DMS 273 (cell line): ENCODE measurements at regions not wholly inside any gene's neighbourhood (a gene's known extent, or its start where the extent isn't known, plus 50 kb on each side); places are given as distances from the start of the nearest gene placed in this dataset.
"Not testable (repeated sequence)": the region's sequence is repeated elsewhere in the genome, so short reads cannot be mapped to it uniquely, and the experiment has no call there.

Experiments
- DNase-seq: peaks from one replicate; lab custom pipeline; 2025; ENCODE audit not compliant: unreplicated experiment; lab: John Stamatoyannopoulos, UW

GRCh38 chr15:81729340-81729739 is 316.5 kb downstream of the MEX3B start:
- peak; percentile 21 for DNase-seq

- DNase-seq = no peak
These were observed 317.1 kb downstream of the MEX3B start for GRCh38 chr15:81728726-81729125.

DNA sequence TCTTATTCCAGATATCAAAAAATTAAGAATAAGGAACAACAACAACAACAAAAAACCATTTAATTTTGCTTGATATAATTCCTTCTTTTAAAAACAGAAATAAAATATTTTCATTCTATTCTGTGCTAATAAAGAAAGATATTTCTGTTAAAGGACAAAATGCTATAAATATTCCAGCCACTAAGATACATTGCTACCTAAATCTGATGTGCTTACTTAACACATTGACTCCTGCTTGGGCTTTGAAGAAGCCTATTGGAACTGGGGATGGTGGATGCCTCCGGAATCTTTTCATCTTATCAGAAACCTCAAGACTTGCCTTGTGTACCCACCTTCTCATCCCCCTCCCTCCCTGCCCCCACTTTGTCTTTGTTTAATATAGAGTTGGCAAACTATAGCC is 320.2 kb downstream of the MEX3B start:
- peak; percentile 3 for DNase-seq

DNA sequence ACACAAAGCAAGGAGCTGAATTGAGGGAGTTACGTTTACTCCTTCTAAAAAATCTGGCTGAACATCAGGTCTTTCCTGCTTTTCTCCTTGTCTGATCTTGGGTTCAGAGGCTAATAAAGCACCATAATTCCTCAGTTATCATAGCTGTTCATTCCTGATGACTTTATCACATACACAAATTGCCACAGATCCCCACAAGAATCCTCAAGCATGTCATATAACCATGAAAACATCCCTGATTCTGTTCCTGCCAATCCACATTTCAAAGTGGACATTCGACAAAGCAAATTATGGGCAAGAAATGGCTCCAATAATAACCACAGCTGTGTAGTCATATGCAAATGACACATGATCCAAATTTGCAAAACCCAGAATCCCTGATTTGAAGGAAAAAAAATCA is 321.3 kb downstream of the MEX3B start:
- DNase-seq = no peak

GRCh38 chr15:81723701-81724100 is 322.1 kb downstream of the MEX3B start:
- peak; percentile 67 for DNase-seq

- no peak for DNase-seq
These were observed 322.6 kb downstream of the MEX3B start for GRCh38 chr15:81723113-81723651.

- DNase-seq = not testable (repeated sequence)
These were observed 329.4 kb downstream of the MEX3B start for GRCh38 chr15:81716468-81716867.

DNA sequence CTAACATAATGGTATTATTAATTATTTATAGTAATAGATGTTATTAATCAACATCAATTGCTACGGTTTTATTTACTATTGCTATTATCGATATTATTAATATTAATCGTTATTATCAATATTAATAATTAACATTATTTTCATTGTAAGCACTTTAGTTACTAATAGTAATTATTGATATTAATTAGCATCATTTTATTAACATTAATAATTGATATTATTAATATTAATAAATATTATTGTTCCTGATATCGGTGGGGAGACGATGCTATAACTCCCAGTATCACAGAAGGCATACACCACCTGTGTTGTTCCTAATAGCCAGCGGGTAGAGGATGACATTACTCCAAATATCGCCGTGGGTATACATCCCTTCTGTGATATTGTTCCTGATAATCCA is 335.5 kb downstream of the MEX3B start:
- DNase-seq = no peak

DNA sequence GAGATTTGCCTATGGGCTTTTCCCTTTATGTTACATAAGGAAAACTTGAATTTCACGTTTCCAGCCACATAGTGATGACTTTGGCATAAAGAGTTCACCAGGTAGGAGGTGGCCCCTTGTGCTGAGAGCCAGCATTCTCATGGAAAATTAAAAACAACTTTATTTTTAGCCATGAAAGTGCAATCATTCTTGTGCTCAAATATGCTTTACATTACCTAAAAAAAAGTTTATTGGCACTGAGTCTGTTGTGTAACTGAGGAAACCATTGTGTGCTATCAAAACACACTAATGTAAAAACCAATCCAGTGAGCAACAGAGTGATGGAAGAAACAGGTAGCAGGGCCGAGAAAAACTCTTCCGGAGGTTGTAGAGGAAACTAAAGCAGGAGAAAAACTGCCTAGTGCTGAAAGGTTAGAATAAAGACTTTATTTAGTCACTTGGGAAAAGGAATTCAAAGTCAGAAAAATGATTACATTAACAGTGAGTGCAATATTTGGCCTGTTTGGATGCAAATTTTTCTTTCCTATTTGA is 332.9 kb upstream of the TMC3 start:
- DNase-seq = not testable (repeated sequence)

DNA sequence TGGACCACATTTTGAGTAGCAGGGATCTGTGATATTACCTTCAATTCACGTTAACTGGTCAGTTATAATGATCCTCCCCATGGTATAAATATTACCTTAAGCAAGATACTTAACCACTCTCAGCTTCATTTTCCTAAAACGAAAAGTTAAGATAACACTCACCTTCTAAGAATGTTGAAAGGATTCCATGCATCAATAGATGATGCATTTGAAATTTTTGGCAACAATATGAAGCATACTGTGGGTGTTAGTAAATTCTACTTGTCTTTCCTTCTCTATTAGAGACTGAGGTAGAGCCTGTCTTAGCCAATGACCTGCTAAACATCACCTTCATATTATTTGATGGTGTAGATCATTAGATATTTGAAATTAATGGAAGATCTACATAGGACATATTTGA is 331.7 kb upstream of the TMC3 start:
- not testable (repeated sequence) for DNase-seq

- no peak for DNase-seq
These were observed 312.0 kb upstream of the TMC3 start for GRCh38 chr15:81686021-81686420.

- no peak for DNase-seq
These were observed 311.2 kb upstream of the TMC3 start for GRCh38 chr15:81685237-81685636.

DNA sequence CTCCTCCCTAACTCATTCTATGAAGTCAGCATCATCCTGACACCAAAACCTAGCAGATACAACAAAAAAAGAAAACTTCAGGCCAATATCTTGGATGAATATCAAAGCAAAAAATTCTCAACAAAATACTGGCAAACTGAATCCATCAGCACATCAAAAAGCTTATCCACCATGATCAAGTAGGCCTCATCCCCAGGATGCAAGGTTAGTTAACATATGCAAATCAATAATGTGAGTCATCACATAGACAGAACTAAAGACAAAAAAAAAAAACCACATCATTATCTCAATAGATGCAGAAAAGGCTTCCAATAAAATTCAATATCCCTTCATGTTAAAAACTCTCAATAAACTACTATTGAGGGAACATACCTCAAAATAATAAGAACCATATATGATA is 306.8 kb upstream of the TMC3 start:
- DNase-seq = no peak

DNA sequence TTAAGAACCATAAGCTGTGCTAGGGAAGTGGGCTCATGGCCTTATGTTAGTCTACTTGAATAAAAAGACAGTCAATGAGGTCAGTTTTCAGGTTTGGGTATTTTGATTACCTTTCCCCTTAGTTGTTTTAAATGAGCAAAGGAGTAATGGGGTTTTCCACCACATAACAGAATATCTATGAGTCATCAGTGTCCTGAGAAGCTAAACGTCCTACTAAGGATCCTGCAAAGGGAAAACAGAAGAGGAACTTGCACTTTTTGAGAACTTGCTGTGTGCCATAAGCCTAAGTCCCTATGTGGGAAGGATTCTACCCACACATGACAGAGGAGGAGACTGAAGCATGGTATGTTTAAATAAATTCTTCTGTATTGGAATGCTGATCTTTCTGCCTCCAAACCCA is 292.8 kb upstream of the TMC3 start:
- DNase-seq = no peak

DNA sequence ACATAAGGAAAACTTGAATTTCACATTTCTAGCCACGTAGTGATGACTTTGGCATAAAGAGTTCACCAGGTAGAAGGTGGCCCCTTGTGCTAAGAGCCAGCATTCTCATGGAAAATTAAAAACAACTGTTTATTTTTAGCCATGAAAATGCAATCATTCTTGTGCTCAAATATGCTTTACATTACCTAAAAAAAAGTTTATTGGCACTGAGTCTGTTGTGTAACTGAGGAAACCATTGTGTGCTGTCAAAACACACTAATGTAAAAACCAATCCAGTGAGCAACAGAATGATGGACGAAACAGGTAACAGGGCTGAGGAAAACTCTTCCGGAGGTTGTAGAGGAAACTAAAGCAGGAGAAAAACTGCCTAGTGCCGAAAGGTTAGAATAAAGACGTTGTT is 287.0 kb upstream of the TMC3 start:
- no peak for DNase-seq

- DNase-seq = no peak
These were observed 279.2 kb upstream of the TMC3 start for GRCh38 chr15:81653259-81653658.

GRCh38 chr15:81645470-81645869 is 271.5 kb upstream of the TMC3 start:
- no peak for DNase-seq

GRCh38 chr15:81643771-81644170 is 269.8 kb upstream of the TMC3 start:
- no peak for DNase-seq

DNA sequence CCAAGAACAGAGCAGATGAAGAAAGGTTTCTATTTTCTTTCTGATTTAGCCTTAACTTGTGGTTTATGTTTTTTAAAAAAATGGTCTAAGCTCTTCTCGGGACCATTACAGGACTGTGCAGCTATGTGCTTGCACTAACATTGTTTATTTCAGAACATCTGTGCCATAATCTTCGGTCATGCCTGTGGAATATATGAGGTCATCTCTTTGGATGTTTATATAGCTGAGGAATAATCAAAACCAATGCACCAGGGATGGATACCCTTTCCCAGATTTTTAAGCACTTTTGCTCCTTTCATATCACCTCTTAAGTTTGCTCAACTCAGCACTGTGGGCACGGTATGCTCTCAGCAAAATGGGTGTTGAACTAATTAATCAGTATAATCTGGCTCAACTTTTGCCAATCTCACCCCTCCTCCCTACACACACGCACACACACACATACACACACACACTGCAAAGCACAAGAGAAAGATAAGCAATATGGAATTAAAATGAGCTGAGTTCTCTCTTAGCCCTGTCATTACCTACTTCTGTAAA is 268.5 kb upstream of the TMC3 start:
- peak; percentile 71 for DNase-seq

DNA sequence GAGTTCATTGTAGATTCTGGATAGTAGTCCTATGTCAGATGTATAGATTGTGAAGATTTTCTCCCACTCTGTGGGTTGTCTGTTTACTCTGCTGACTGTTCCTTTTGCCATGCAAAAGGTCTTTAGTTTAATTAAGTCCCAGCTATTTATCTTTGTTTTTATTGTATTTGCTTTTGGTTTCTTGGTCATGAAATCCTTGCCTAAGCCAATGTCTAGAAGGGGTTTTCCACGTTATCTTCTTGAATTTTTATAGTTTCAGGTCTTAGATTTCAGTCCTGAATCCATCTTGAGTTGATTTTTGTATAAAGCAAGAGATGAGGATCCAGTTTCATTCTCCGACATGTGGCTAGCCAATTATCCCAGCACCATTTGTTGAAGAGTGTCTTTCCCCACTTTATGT is 262.1 kb upstream of the TMC3 start:
- not testable (repeated sequence) for DNase-seq

GRCh38 chr15:81633889-81634288 is 259.9 kb upstream of the TMC3 start:
- no peak for DNase-seq

- no peak for DNase-seq
These were observed 251.9 kb upstream of the TMC3 start for GRCh38 chr15:81625896-81626295.

DNA sequence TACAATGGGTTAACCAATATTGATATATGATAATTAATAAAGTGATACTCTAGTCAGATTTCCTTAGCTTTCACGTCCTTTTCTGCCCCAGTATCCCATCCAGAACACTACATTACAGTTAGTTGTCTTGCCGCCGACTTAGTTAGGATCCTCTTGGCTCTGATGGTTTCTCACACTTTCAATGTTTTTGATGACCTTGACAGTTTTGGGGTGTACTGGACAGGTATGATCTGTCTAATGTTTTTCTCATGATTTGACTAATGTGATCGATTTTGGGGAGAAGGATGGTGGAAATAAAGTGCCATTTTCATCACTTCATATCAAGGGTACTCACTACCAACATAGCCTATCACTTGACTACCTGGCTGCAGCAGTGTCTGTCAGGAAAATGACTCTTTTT is 245.0 kb upstream of the TMC3 start:
- DNase-seq = no peak
